IPS DF 6.9 (cell line): ENCODE measurements at regions not wholly inside any gene's neighbourhood (a gene's known extent, or its start where the extent isn't known, plus 50 kb on each side); places are given as distances from the start of the nearest gene placed in this dataset.
"Not testable (repeated sequence)": the region's sequence is repeated elsewhere in the genome, so short reads cannot be mapped to it uniquely, and the experiment has no call there.

Experiments used
- DNase-seq: peaks from one replicate; pipeline ENCODE4 v3.0.0-alpha.2; 2013; ENCODE audit warnings: low read depth, low spot score
- H3K27ac ChIP-seq: one replicate; pipeline ENCODE4 v1.5.1; 2013; ENCODE audit warnings: low read length, control low read depth
- H3K27me3 ChIP-seq: 2 replicates; pipeline ENCODE4 v1.6.1; 2013; ENCODE audit warnings: mild to moderate bottlenecking, low read length; ENCODE audit not compliant: control insufficient read depth, insufficient read depth
- H3K36me3 ChIP-seq: 2 replicates; pipeline ENCODE4 v1.6.1; 2013; ENCODE audit warnings: low read length; ENCODE audit not compliant: control insufficient read depth, insufficient read depth
- H3K4me1 ChIP-seq: 2 replicates; pipeline ENCODE4 v1.6.1; 2013; ENCODE audit warnings: low read length; ENCODE audit not compliant: control insufficient read depth, insufficient read depth
- H3K4me3 ChIP-seq: 2 replicates; pipeline ENCODE4 v1.5.1; 2013; ENCODE audit warnings: mild to moderate bottlenecking, low read length
- H3K9me3 ChIP-seq: 2 replicates; pipeline ENCODE4 v1.6.1; 2013; ENCODE audit warnings: low read length, inconsistent platforms; ENCODE audit not compliant: control insufficient read depth, insufficient read depth
- WGBS: extraction: QIAGEN DNeasy Blood & Tissue Kit; methylation state at CpG from one replicate; pipeline ENCODE4 v1.1.7; 2013; ENCODE audit warnings: mixed read lengths, missing lambda C conversion rate; ENCODE audit not compliant: insufficient read length, insufficient coverage; 5-methylcytosine and 5-hydroxymethylcytosine counted together

GRCh38 chr17:13659051-13659450, 57.3 kb upstream of the HS3ST3A1 start:
- not testable (repeated sequence) for H3K27me3 ChIP-seq, H3K36me3 ChIP-seq, H3K4me3 ChIP-seq, H3K4me1 ChIP-seq, DNase-seq, H3K9me3 ChIP-seq, H3K27ac ChIP-seq
- no CpG with 5 or more reads among the region's 3 CpGs for WGBS

- no CpG with 5 or more reads among the region's 21 CpGs for WGBS
- Histone ChIP-seq H3K4me3 (no peak overlapping the region), H3K36me3 (no peaks in the 10 kb centered on the region), H3K27ac (no peak overlapping the region), H3K4me1 (no peaks in the 10 kb centered on the region), H3K9me3 (no peaks in the 10 kb centered on the region), H3K27me3 (no peaks in the 10 kb centered on the region)
- no peak for DNase-seq
Observed at GRCh38 chr17:13665872-13666635, 64.3 kb upstream of the HS3ST3A1 start.

GRCh38 chr17:13671341-13671740, 69.6 kb upstream of the HS3ST3A1 start:
- no CpG with 5 or more reads among the region's 3 CpGs for WGBS
- DNase-seq = no peak
- no peaks in the 10 kb centered on the region for H3K27me3 ChIP-seq
- no peaks in the 10 kb centered on the region for H3K9me3 ChIP-seq
- no peak overlapping the region for H3K27ac ChIP-seq
- H3K36me3 ChIP-seq = no peaks in the 10 kb centered on the region
- no peaks in the 10 kb centered on the region; the same call in 1 of the 2 replicates for H3K4me1 ChIP-seq
- H3K4me3 ChIP-seq = no peak overlapping the region

GRCh38 chr17:13671771-13672170, 70.0 kb upstream of the HS3ST3A1 start:
- DNase-seq = no peak
- Histone ChIP-seq H3K4me3 (no peak overlapping the region), H3K36me3 (no peaks in the 10 kb centered on the region), H3K27ac (no peak overlapping the region), H3K9me3 (no peaks in the 10 kb centered on the region), H3K27me3 (no peaks in the 10 kb centered on the region), H3K4me1 (no peaks in the 10 kb centered on the region; the same call in 1 of the 2 replicates)
- no CpG with 5 or more reads among the region's 8 CpGs for WGBS

GRCh38 chr17:13678361-13678760, 76.6 kb upstream of the HS3ST3A1 start:
- Histone ChIP-seq H3K36me3 (no peaks in the 10 kb centered on the region), H3K27ac (no peak overlapping the region), H3K4me1 (no peaks in the 10 kb centered on the region), H3K27me3 (no peaks in the 10 kb centered on the region), H3K9me3 (no peaks in the 10 kb centered on the region), H3K4me3 (no peak overlapping the region)
- no peak for DNase-seq

- Histone ChIP-seq H3K36me3 (no peaks in the 10 kb centered on the region), H3K4me3 (no peak overlapping the region), H3K27me3 (no peaks in the 10 kb centered on the region), H3K9me3 (no peaks in the 10 kb centered on the region), H3K4me1 (no peaks in the 10 kb centered on the region), H3K27ac (no peak overlapping the region)
- no peak for DNase-seq
- no CpG with 5 or more reads among the region's 4 CpGs for WGBS
Observed at GRCh38 chr17:13678841-13679240, 77.1 kb upstream of the HS3ST3A1 start.

- Histone ChIP-seq H3K36me3 (no peaks in the 10 kb centered on the region), H3K4me3 (no peak overlapping the region)
- no CpG with 5 or more reads among the region's 3 CpGs for WGBS
Observed at GRCh38 chr17:13688716-13689115, 87.0 kb upstream of the HS3ST3A1 start.

GRCh38 chr17:13690806-13691205, 89.1 kb upstream of the HS3ST3A1 start:
- H3K9me3 ChIP-seq = no peaks in the 10 kb centered on the region
- H3K4me3 ChIP-seq = no peak overlapping the region
- WGBS = no CpG with 5 or more reads among the region's 1 CpG
- H3K27me3 ChIP-seq = no peaks in the 10 kb centered on the region
- no peaks in the 10 kb centered on the region for H3K4me1 ChIP-seq
- DNase-seq = no peak
- no peaks in the 10 kb centered on the region for H3K36me3 ChIP-seq
- H3K27ac ChIP-seq = no peak overlapping the region

More at GRCh38 chr17:13688716-13689115, 87.0 kb upstream of the HS3ST3A1 start:
- no peak for DNase-seq
- Histone ChIP-seq H3K27me3 (no peaks in the 10 kb centered on the region), H3K9me3 (no peaks in the 10 kb centered on the region), H3K27ac (no peak overlapping the region), H3K4me1 (no peaks in the 10 kb centered on the region)

DNA sequence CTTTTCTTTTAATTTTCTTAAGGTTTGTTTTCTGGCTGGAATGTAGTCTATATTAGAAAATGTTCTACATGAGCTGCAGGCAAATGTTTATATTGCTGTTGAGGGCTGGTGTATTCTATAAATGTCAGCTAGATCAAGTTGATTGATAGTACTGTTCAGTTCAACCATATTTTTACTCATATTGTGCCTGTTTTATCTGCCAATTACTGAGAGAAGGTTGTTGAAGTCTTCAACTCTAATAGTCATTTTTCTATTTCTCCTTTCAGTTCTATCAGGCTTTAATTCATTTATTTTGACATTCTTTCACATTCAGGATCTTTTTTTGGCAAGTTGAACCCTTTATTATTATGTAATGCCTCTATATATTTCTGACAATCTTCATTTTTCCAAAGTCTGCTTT, 93.2 kb upstream of the HS3ST3A1 start:
- H3K36me3 ChIP-seq = no peaks in the 10 kb centered on the region
- H3K9me3 ChIP-seq = no peaks in the 10 kb centered on the region; the same call in 1 of the 2 replicates
- H3K4me1 ChIP-seq = no peaks in the 10 kb centered on the region

GRCh38 chr17:13698832-13699231, 97.1 kb upstream of the HS3ST3A1 start:
- H3K4me3 ChIP-seq = no peak overlapping the region
- no peaks in the 10 kb centered on the region for H3K36me3 ChIP-seq
- H3K27me3 ChIP-seq = no peaks in the 10 kb centered on the region
- H3K4me1 ChIP-seq = no peaks in the 10 kb centered on the region
- no CpG with 5 or more reads among the region's 3 CpGs for WGBS
- DNase-seq = peak; percentile 1
- H3K9me3 ChIP-seq = no peaks in the 10 kb centered on the region; the same call in 1 of the 2 replicates
- H3K27ac ChIP-seq = no peak overlapping the region

More for the DNA sequence above, 93.2 kb upstream of the HS3ST3A1 start:
- no peak for DNase-seq
- Histone ChIP-seq H3K27ac (no peak overlapping the region), H3K27me3 (no peaks in the 10 kb centered on the region), H3K4me3 (no peak overlapping the region)

DNA sequence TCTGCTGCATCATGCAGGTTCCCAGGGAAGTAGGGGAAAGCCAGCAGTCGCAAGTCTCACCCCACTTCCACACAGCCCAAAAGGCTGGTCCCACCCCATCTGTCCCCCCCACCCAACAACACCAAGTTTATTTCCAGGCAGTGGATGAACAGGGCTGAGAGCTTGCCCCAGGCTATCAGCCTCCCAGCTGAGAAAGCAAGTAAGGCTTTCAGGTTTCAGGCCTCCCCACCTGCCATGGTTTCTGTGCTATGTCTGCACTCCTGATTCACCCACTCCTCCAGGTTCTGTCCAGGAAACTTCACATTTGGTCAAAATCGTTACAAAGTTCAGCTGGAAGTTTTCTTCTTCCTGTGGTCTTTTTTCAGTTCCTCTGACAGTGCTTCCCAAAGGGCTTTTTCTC, 97.5 kb upstream of the HS3ST3A1 start:
- DNase-seq = no peak
- Histone ChIP-seq H3K36me3 (no peaks in the 10 kb centered on the region), H3K9me3 (no peaks in the 10 kb centered on the region; the same call in 1 of the 2 replicates), H3K4me1 (no peaks in the 10 kb centered on the region), H3K27ac (no peak overlapping the region), H3K4me3 (no peak overlapping the region), H3K27me3 (no peaks in the 10 kb centered on the region)
- WGBS = no CpG with 5 or more reads among the region's 2 CpGs
